ENCODE measurements at regions not wholly inside any gene's neighbourhood (a gene's known extent, or its start where the extent isn't known, plus 50 kb on each side); places are given as distances from the start of the nearest gene placed in this dataset.
A peak's percentile ranks its signal among the peaks of the same experiment; 100 is the strongest.

GRCh38 chr18:24734058-24734457 is 273.6 kb downstream of the HRH4 start:
- peak; percentile 24 for DNase-seq (ENCODE audit: low spot score)

- DNase-seq (ENCODE audit: low spot score), result no peak
Measured at GRCh38 chr18:24735624-24736231, 275.3 kb downstream of the HRH4 start.

GRCh38 chr18:24736662-24737330 is 276.4 kb downstream of the HRH4 start:
- no peak for DNase-seq (ENCODE audit: low spot score)

- DNase-seq (ENCODE audit: low spot score), result no peak
Measured at GRCh38 chr18:24740829-24741228, 280.4 kb downstream of the HRH4 start.

GRCh38 chr18:24741321-24741720 is 280.9 kb downstream of the HRH4 start:
- DNase-seq (ENCODE audit: low spot score), result no peak

- DNase-seq (ENCODE audit: low spot score), result no peak
Measured at GRCh38 chr18:24741965-24742724, 281.7 kb downstream of the HRH4 start.

GRCh38 chr18:24754583-24755253 is 294.3 kb downstream of the HRH4 start:
- DNase-seq (ENCODE audit: low spot score), result no peak

- no peak for DNase-seq (ENCODE audit: low spot score)
Measured at GRCh38 chr18:24756385-24756784, 295.9 kb downstream of the HRH4 start.

GRCh38 chr18:24757134-24757533 is 296.7 kb downstream of the HRH4 start:
- DNase-seq (ENCODE audit: low spot score), result no peak

- no peak for DNase-seq (ENCODE audit: low spot score)
Measured at GRCh38 chr18:24761765-24762164, 301.3 kb downstream of the HRH4 start.

GRCh38 chr18:24762511-24762910 is 302.1 kb downstream of the HRH4 start:
- no peak for DNase-seq (ENCODE audit: low spot score)

- no peak for DNase-seq (ENCODE audit: low spot score)
Measured at GRCh38 chr18:24763765-24764513, 303.5 kb downstream of the HRH4 start.

- no peak for DNase-seq (ENCODE audit: low spot score)
Measured at GRCh38 chr18:24764766-24765165, 304.3 kb downstream of the HRH4 start.

- DNase-seq (ENCODE audit: low spot score), result no peak
Measured at GRCh38 chr18:24766376-24766775, 305.9 kb downstream of the HRH4 start.

- DNase-seq (ENCODE audit: low spot score), result no peak
Measured at GRCh38 chr18:24770311-24771024, 310.0 kb downstream of the HRH4 start.

GRCh38 chr18:24771300-24771699 is 310.9 kb downstream of the HRH4 start:
- DNase-seq (ENCODE audit: low spot score), result no peak

- DNase-seq (ENCODE audit: low spot score), result no peak
Measured at GRCh38 chr18:24773101-24773500, 312.7 kb downstream of the HRH4 start.

GRCh38 chr18:24776019-24776418 is 315.6 kb downstream of the HRH4 start:
- DNase-seq (ENCODE audit: low spot score), result no peak

GRCh38 chr18:24778810-24779418 is 318.5 kb downstream of the HRH4 start:
- DNase-seq (ENCODE audit: low spot score), result peak; percentile 2

GRCh38 chr18:24782566-24782965 is 322.1 kb downstream of the HRH4 start:
- no peak for DNase-seq (ENCODE audit: low spot score)

- DNase-seq (ENCODE audit: low spot score), result no peak
Measured at GRCh38 chr18:24785019-24785418, 324.6 kb downstream of the HRH4 start.

All from kidney tubule cell (primary cell).